ENCODE measurements at regions not wholly inside any gene's neighbourhood (a gene's known extent, or its start where the extent isn't known, plus 50 kb on each side); places are given as distances from the start of the nearest gene placed in this dataset.

- H2BK12ac ChIP-seq (ENCODE audit: insufficient read length, low read depth, low read length), result no peak overlapping the region
- TF ChIP-seq CTCF (conservative IDR thresholded peaks at IDR 0.05), result no peak
- Mint-ChIP-seq H3K27ac (no peak overlapping the region), H3K36me3 (ENCODE audit: insufficient read depth in 1 of 3, low read depth in 3 of 3) (no peaks in the 10 kb centered on the region; a peak in 1 of 7 replicates), H3K9me3 (peaks cover 0 to 3% of the 10 kb centered on the region in 2 experiments; a peak in 2 of 5 replicates), H3K27me3 (ENCODE audit: low read depth) (no peaks in the 10 kb centered on the region), H3K4me1 (no peaks in the 10 kb centered on the region), H3K4me3 (no peak overlapping the region)
- no peak overlapping the region for H3K23ac ChIP-seq (ENCODE audit: insufficient read length, low read depth, low read length)
- no peaks in the 10 kb centered on the region for H3K79me2 ChIP-seq (ENCODE audit: insufficient read depth, low read length)
- H3K14ac ChIP-seq (ENCODE audit: insufficient read depth, low read length), result no peak overlapping the region
- no peak overlapping the region for H3T11ph ChIP-seq (ENCODE audit: low read length)
- H3K79me1 ChIP-seq (ENCODE audit: insufficient read depth, low read depth, low read length, poor library complexity, severe bottlenecking), result no peaks in the 10 kb centered on the region
- H2BK5ac ChIP-seq (ENCODE audit: insufficient read length, low read length), result no peak overlapping the region
- no peaks in the 10 kb centered on the region for H4K20me1 ChIP-seq (ENCODE audit: control insufficient read depth, insufficient read depth, insufficient read length)
- H2BK15ac ChIP-seq (ENCODE audit: low read depth, low read length), result no peak overlapping the region
- no peak overlapping the region for H3K56ac ChIP-seq (ENCODE audit: insufficient read length, low read depth, low read length)
- H3K4me2 ChIP-seq (ENCODE audit: insufficient read depth, insufficient read length, low read length), result no peak overlapping the region
- H3K9ac ChIP-seq (ENCODE audit: extremely low read depth, insufficient read length, low read length), result no peak overlapping the region
- H3K27me3 ChIP-seq (ENCODE audit: insufficient read depth, low read length), result no peaks in the 10 kb centered on the region
- no peaks in the 10 kb centered on the region for H3K9me3 ChIP-seq (ENCODE audit: control insufficient read depth, low read depth, low read length)
- H4K5ac ChIP-seq (ENCODE audit: insufficient read length, low read depth, low read length), result no peak overlapping the region
- no peak overlapping the region for H2BK120ac ChIP-seq (ENCODE audit: low read depth, low read length, poor library complexity, severe bottlenecking)
- H3K18ac ChIP-seq (ENCODE audit: insufficient read length, low read depth, low read length), result no peak overlapping the region
- no peaks in the 10 kb centered on the region for H3K4me1 ChIP-seq (ENCODE audit: insufficient read depth, low read length)
- H2BK20ac ChIP-seq (ENCODE audit: low read depth, low read length, poor library complexity, severe bottlenecking), result no peak overlapping the region
- H4K91ac ChIP-seq (ENCODE audit: insufficient read length, low read depth, low read length), result no peak overlapping the region
- H2AFZ ChIP-seq (ENCODE audit: low read length), result no peak overlapping the region
- H2AK5ac ChIP-seq (ENCODE audit: insufficient read length, low read length), result no peak overlapping the region
- no peak overlapping the region for H3K27ac ChIP-seq (ENCODE audit: insufficient read length, low read depth, low read length)
- no peaks in the 10 kb centered on the region for H3K23me2 ChIP-seq (ENCODE audit: insufficient read length, low read depth, low read length, poor library complexity, severe bottlenecking)
- no CpG with 5 or more reads among the region's 3 CpGs for WGBS (ENCODE audit: extremely low coverage, insufficient read length, low lambda C conversion rate)
- no peak overlapping the region for H4K8ac ChIP-seq (replicated peaks; ENCODE audit: insufficient read length, low read depth, low read length)
- no peak overlapping the region for H3K4ac ChIP-seq (ENCODE audit: low read depth, low read length)
- no peak for DNase-seq
These were observed 67.3 kb upstream of the ADRB2 start for GRCh38 chr5:148759101-148759500.

Measured in H9 (cell line).